ENCODE measurements at regions not wholly inside any gene's neighbourhood (a gene's known extent, or its start where the extent isn't known, plus 50 kb on each side); places are given as distances from the start of the nearest gene placed in this dataset.

DNA sequence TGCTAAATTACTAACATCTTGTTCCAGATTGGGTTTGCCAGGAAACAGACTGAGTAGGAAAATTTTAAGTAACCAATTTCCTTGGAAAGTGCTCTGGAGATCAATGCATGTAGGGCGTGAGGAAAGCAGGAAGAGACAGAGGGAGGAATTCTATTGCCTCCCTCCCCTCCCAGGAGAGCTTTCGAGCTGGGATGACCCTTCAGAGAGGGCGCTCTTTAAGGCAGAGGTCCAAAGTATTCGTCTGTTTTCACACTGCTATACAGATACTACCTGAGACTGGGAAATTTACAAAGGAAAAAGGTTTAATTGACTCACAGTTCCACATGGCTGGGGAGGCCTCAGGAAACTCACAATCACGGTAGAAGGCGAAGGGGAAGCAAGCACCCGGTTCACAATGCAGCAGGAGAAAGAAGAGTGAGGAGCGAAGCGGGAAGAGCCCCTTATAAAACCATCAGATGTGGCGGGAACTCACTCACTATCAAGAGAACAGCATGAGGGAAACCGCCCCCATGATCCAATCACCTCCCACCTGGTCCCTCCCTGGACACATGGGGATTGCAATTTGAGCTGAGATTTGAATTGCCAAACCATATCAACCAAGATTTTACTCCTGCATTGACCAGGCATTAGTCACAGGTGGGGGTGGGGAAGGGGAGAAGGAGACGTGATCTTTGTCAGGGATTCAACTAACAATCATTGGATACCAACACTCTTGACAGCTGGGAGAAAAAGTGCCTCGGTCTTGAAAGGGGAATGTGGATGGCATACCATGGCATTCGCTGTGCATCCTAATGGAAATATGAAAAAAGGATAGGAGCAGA lies 63.8 kb downstream of the SLITRK2 start:
- TF ChIP-seq, protein P1, sequence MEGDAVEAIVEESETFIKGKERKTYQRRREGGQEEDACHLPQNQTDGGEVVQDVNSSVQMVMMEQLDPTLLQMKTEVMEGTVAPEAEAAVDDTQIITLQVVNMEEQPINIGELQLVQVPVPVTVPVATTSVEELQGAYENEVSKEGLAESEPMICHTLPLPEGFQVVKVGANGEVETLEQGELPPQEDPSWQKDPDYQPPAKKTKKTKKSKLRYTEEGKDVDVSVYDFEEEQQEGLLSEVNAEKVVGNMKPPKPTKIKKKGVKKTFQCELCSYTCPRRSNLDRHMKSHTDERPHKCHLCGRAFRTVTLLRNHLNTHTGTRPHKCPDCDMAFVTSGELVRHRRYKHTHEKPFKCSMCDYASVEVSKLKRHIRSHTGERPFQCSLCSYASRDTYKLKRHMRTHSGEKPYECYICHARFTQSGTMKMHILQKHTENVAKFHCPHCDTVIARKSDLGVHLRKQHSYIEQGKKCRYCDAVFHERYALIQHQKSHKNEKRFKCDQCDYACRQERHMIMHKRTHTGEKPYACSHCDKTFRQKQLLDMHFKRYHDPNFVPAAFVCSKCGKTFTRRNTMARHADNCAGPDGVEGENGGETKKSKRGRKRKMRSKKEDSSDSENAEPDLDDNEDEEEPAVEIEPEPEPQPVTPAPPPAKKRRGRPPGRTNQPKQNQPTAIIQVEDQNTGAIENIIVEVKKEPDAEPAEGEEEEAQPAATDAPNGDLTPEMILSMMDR (IDR thresholded peaks at IDR 0.05) = no peak
- TF ChIP-seq POLR2A (IDR thresholded peaks at IDR 0.05) = no peak
